Fibroblast of lung (primary cell): ENCODE measurements at regions not wholly inside any gene's neighbourhood (a gene's known extent, or its start where the extent isn't known, plus 50 kb on each side); places are given as distances from the start of the nearest gene placed in this dataset.

Source experiments
- EZH2 ChIP-seq: IDR thresholded peaks from 2 replicates; pipeline ENCODE4 v1.5.1; 2012; ENCODE audit warnings: low read length, control low read depth, mild to moderate bottlenecking; ENCODE audit errors: missing control alignments
- TF ChIP-seq, protein P1 (sequence below), 2 donors: IDR thresholded peaks in 1 of 2; conservative IDR thresholded peaks in 1 of 2; 1 replicate in 1 of 2; 2 replicates in 1 of 2; pipeline ENCODE4 v1.5.1; 2011 to 2012; ENCODE audit warnings: low read length in 2 of 2, control low read depth in 1 of 2, inconsistent platforms in 1 of 2, low read depth in 1 of 2, mild to moderate bottlenecking in 1 of 2

- TF ChIP-seq, protein P1, sequence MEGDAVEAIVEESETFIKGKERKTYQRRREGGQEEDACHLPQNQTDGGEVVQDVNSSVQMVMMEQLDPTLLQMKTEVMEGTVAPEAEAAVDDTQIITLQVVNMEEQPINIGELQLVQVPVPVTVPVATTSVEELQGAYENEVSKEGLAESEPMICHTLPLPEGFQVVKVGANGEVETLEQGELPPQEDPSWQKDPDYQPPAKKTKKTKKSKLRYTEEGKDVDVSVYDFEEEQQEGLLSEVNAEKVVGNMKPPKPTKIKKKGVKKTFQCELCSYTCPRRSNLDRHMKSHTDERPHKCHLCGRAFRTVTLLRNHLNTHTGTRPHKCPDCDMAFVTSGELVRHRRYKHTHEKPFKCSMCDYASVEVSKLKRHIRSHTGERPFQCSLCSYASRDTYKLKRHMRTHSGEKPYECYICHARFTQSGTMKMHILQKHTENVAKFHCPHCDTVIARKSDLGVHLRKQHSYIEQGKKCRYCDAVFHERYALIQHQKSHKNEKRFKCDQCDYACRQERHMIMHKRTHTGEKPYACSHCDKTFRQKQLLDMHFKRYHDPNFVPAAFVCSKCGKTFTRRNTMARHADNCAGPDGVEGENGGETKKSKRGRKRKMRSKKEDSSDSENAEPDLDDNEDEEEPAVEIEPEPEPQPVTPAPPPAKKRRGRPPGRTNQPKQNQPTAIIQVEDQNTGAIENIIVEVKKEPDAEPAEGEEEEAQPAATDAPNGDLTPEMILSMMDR (conservative IDR thresholded peaks at IDR 0.05 in 1 of 2, IDR thresholded peaks at IDR 0.05 in 1 of 2; ENCODE audit: low read depth in 1 of 2, low read length in 2 of 2), result no peak
- TF ChIP-seq EZH2, result no peak
These were observed 131.0 kb downstream of the CXCL12 start for GRCh38 chr10:44253769-44254462.
